ENCODE measurements at regions not wholly inside any gene's neighbourhood (a gene's known extent, or its start where the extent isn't known, plus 50 kb on each side); places are given as distances from the start of the nearest gene placed in this dataset.

GRCh38 chr11:69213964-69214363 lies 58.2 kb downstream of the SMIM38 start:
- no peak for TF ChIP-seq STAT1 (IDR thresholded peaks at IDR 0.05; ENCODE audit: unreplicated experiment)
- TF ChIP-seq, protein P1, sequence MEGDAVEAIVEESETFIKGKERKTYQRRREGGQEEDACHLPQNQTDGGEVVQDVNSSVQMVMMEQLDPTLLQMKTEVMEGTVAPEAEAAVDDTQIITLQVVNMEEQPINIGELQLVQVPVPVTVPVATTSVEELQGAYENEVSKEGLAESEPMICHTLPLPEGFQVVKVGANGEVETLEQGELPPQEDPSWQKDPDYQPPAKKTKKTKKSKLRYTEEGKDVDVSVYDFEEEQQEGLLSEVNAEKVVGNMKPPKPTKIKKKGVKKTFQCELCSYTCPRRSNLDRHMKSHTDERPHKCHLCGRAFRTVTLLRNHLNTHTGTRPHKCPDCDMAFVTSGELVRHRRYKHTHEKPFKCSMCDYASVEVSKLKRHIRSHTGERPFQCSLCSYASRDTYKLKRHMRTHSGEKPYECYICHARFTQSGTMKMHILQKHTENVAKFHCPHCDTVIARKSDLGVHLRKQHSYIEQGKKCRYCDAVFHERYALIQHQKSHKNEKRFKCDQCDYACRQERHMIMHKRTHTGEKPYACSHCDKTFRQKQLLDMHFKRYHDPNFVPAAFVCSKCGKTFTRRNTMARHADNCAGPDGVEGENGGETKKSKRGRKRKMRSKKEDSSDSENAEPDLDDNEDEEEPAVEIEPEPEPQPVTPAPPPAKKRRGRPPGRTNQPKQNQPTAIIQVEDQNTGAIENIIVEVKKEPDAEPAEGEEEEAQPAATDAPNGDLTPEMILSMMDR (conservative IDR thresholded peaks at IDR 0.05; ENCODE audit: low read depth in 2 of 2): no peak
- TF ChIP-seq EZH2 (IDR thresholded peaks at IDR 0.05; ENCODE audit: low read depth, unreplicated experiment): no peak
- TF ChIP-seq POLR2AphosphoS5 (IDR thresholded peaks at IDR 0.05; ENCODE audit: low read depth): no peak
- no peak for TF ChIP-seq ZNF114 (CRISPR knock-in tag; IDR thresholded peaks at IDR 0.05)

Data from GM23338 (cell line).